Stimulated activated effector memory CD8-positive, alpha-beta T cell treated with anti-CD3 and anti-CD28 coated beads, Interleukin-12 subunit alpha, Interleukin-12 subunit beta, amount 100 ng/mL, for 72 hours (primary cell): ENCODE measurements at regions not wholly inside any gene's neighbourhood (a gene's known extent, or its start where the extent isn't known, plus 50 kb on each side); places are given as distances from the start of the nearest gene placed in this dataset.

Source experiments
- ATAC-seq: fragments of 150-1000 bp; cut with Tn5 transposase; 2 replicates; pipeline ENCODE4 v1.10.0; 2021
- DNase-seq, 2 donors: peaks; one replicate each; pipeline ENCODE4 v3.0.0; 2021 to 2022; ENCODE audit warnings: low spot score in 2 of 2
- H3K27ac Mint-ChIP-seq: one replicate; pipeline ENCODE4 v1.8.0; 2022; ENCODE audit warnings: mild to moderate bottlenecking, mixed read lengths
- H3K36me3 Mint-ChIP-seq: one replicate; pipeline ENCODE4 v1.8.0; 2022; ENCODE audit warnings: mild to moderate bottlenecking, mixed read lengths
- H3K4me1 Mint-ChIP-seq: one replicate; pipeline ENCODE4 v1.8.0; 2022; ENCODE audit warnings: mixed read lengths
- H3K4me3 Mint-ChIP-seq: one replicate; pipeline ENCODE4 v1.8.0; 2022; ENCODE audit warnings: mild to moderate bottlenecking, mixed read lengths
- H3K9me3 Mint-ChIP-seq: one replicate; pipeline ENCODE4 v1.8.0; 2022; ENCODE audit warnings: mixed read lengths

DNA sequence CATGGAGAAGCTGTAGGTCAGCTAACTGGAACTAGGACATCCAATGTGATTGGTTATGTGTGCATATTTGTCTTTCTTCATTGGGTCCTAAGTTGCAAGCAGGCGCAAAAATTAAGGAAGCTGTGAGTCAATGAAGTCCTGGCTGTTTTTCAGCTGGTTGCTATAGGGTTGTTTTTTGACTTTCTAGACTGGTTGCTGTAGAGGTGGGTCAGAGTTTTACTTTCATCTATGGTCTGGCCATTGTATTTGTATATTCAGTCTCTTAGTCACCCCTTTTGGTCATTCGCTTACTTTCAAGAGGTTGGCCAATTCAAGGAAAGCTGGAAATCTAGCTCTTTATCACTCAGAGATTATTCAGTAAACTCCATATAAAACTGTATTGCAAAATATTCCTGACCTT is 62.0 kb upstream of the AMZ2 start:
- peak in 1 of 2 donors; percentile 49 for DNase-seq

DNA sequence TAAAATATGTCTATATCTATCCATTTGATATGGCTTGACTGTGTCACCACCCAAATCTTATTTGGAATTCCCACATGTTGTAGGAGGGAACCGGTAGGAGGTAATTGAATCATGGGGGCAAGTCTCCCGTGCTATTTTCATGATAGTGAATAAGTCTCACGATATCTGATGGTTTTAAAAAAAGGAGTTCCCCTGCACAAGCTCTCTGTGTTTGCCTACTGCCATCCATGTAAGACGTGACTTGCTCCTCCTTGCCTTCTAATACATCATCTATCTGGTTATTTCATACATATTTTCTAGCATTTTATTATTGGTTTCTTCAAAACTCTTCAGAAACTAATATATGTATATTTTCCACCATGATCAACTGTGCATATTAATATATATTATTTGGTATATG is 57.3 kb upstream of the AMZ2 start:
- DNase-seq (peak in 1 of 2 donors; percentile 35), ATAC-seq (no peak)
- Mint-ChIP-seq H3K4me1 (peaks cover 40% of the 10 kb centered on the region), H3K4me3 (no peak overlapping the region), H3K27ac (peak overlapping the region; percentile 56), H3K9me3 (no peaks in the 10 kb centered on the region), H3K36me3 (no peaks in the 10 kb centered on the region)

More for the DNA sequence above, 62.0 kb upstream of the AMZ2 start:
- Mint-ChIP-seq H3K36me3 (peaks cover 4% of the 10 kb centered on the region), H3K4me3 (peak overlapping the region; percentile 58), H3K9me3 (no peaks in the 10 kb centered on the region), H3K4me1 (peaks cover 63% of the 10 kb centered on the region), H3K27ac (peak overlapping the region; percentile 92)
- ATAC-seq, result no peak

DNA sequence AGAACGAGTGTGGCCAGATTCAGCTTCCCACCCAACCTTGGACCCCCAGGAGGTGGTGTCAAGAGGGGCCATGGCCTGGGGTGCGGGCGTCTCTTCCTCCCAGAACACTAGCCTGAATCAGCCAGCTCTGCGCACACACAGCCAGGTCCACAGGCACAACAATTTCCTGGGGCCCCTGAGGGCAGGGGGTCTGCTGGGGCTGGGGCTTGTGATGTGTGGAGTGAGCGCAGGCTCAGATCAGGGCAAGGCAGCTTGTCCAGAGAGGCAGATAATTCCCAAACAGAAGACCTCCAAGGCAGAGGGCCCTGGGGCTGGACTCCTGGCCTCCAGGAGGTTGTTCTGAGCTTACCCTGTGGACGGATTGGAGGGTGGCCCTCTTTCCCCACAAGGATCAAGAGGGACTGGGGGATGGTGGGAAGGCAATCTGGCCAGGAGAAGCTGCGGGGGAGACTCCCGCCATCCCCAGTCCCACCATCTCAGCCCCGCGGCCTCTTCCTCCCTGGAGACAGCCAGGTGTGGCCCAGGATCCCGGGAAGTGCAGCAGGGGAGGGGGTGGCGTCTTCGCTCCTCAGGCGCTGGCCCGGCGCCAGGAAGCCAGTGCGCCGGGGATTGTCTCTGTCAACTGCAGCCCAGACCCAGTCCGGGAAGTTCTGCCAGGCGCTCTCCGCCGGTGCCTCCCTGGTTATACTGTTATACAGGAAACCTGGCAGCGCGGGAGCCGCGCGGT is 52.0 kb upstream of the AMZ2 start:
- ATAC-seq (no peak), DNase-seq (peak in 1 of 2 donors; percentile 60)
- peak overlapping the region; percentile 84 for H3K4me3 Mint-ChIP-seq
- H3K4me1 Mint-ChIP-seq, result peaks cover 41% of the 10 kb centered on the region
- H3K36me3 Mint-ChIP-seq, result peaks cover 6% of the 10 kb centered on the region
- H3K27ac Mint-ChIP-seq, result peak overlapping the region; percentile 76
- H3K9me3 Mint-ChIP-seq, result no peaks in the 10 kb centered on the region

DNA sequence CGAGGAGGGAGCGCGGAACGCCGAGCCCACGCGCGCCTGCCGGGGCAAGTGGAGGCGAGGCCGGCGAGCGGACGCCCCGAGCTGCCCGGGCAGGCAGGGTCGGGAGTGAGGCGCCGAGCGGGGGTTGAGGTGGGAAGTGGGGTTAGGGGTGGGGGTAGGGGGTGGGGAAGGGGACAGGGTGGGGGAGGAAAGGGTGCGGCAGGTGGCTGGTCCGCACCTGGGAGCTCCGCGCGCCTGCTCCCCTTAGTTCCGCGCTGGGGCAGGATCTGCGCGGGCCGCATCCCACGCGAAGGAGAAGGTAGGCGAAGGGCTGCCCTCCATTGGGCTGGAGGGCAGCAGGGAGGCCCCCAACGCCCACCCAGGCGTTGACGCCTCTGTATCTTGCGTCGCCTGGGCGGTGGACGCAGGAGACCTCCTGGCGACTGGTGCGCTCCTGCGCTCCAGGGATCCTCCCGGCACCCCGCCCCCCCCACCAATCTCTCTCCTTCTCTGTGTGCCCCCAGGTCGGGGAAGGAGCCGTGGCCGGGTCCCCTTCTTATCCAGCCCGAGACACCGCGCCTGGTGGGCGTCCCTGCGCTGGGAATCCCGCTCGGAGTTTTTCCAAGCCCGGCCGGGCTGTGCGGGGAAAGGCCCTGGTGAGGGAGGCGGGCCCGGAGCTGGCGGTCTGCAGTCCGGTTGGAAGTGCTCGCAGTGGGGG is 51.3 kb upstream of the AMZ2 start:
- DNase-seq, result peak in 1 of 2 donors; percentile 51
- H3K27ac Mint-ChIP-seq, result peak overlapping the region; percentile 76

DNA sequence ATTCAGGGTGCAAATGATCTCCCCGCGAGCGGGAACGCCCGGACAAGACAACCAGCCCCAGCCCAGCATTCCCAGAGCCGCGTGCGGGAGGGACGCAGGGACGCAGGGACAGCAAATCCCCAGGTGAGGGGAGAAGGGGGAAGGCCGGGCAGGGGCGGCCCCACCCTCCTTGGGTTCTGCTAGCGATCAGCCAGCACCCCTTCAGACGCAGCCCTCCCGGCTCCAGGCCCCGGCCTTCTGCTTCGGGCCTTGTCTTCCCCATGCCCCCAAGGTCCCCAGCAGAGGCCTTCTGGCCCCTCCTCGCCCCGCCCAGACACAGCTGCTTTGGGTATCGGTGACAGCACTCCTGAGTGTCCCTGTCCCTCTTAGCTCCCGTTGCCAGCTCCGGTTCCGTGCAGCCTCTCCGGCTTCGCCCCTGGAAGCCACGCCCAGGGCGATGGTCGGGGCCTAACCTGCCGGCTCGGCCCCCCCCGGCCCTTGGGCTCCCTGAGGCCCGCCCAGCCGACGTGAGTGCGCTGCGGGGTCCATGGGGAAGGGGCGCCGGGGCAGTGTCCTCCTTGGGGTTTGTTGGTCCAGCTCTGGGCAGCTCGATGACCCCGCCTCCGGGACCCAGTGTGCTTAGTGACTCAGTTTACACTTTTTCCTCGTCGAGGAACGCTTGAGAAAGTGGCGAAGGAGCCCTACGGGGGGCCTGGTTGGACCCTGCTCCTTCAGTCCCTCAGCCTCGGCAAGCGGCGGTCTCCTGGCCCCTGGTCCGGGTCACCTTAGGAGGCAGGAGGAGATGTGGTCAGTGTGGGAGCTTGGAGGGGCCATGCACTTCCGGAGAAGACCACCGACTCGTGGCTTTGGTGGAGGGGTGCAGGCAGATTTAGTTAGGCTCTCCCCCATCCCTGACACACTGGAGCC is 50.5 kb upstream of the AMZ2 start:
- Mint-ChIP-seq H3K36me3 (peaks cover 6% of the 10 kb centered on the region), H3K4me3 (peak overlapping the region; percentile 84), H3K9me3 (no peaks in the 10 kb centered on the region), H3K27ac (no peak overlapping the region), H3K4me1 (peaks cover 40% of the 10 kb centered on the region)
- peak; percentile 44 for ATAC-seq
- DNase-seq, result peak in 1 of 2 donors; percentile 75

More for the DNA sequence above, 51.3 kb upstream of the AMZ2 start:
- H3K9me3 Mint-ChIP-seq, result no peaks in the 10 kb centered on the region
- peaks cover 6% of the 10 kb centered on the region for H3K36me3 Mint-ChIP-seq
- peak overlapping the region; percentile 84 for H3K4me3 Mint-ChIP-seq
- no peak for ATAC-seq
- H3K4me1 Mint-ChIP-seq, result peaks cover 43% of the 10 kb centered on the region

DNA sequence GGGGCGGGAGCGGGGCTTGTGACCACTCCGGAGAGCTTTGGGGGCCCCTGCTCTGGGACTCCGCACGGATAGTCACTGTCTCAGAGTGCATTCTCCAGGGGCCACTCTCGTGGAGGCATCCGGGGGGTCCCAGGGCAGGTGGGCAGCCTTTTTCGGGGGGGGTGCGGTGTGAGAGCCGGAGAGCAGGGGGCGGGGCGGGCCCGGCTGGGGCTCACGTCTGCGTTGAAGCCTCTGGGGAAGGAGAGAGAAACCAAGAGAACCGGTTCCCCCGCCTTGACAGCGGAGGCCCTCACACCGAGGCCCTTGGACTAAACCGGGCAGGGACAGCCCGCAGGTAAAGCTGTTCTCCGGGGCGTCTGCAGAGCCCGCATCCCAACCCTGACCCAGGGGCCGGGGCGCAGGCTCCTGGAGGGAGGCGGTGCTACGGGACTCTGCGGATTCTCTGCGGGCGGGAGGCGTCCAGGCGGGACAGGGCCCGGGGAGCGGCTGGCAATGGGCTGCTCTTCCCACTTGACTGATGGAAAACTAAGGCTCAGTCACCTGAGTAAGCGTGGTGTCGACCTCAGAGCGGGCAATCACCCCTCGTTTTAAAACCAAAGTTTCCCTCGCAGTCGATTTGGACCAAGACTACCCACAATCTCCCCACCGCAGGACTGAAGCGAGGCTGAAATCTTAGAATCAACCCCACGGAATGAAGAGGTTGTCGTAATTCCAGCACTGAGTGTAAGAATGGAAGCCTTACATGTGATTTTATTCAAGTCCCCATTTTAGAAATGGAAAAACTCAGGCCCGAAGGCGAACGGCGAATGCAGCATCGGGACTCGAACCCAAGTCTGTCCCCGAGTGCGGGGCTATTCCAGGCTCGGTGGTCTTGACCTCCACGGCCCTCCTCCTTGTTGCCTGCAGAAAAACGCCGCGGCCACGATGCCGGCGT is 49.6 kb upstream of the AMZ2 start:
- H3K4me1 Mint-ChIP-seq, result peaks cover 40% of the 10 kb centered on the region
- H3K27ac Mint-ChIP-seq, result no peak overlapping the region
- H3K36me3 Mint-ChIP-seq, result peaks cover 6% of the 10 kb centered on the region
- ATAC-seq, result no peak
- no peaks in the 10 kb centered on the region for H3K9me3 Mint-ChIP-seq
- DNase-seq, result no peak
- peak overlapping the region; percentile 84 for H3K4me3 Mint-ChIP-seq
